SU-DHL-6 (cell line): ENCODE measurements at regions not wholly inside any gene's neighbourhood (a gene's known extent, or its start where the extent isn't known, plus 50 kb on each side); places are given as distances from the start of the nearest gene placed in this dataset.

Source experiments
- H2AFZ ChIP-seq: fragments of 200-600 bp; sonication (generic); 2 replicates; pipeline ENCODE4 v1.6.1; 2014; ENCODE audit warnings: low read depth, mild to moderate bottlenecking, moderate library complexity, mixed read lengths, antibody characterized with exemption, low read length; ENCODE audit not compliant: severe bottlenecking
- H3F3A ChIP-seq: fragments of 200-600 bp; shearing (Covaris generic); 2 replicates; pipeline ENCODE4 v1.6.0; 2016; ENCODE audit warnings: antibody characterized with exemption, mild to moderate bottlenecking; ENCODE audit not compliant: insufficient read depth
- H3K27ac ChIP-seq: fragments of 200-600 bp; sonication (generic); 2 replicates; pipeline ENCODE4 v1.5.1; 2016; ENCODE audit warnings: low read depth, mild to moderate bottlenecking, low read length, moderate library complexity, mixed read lengths
- H3K27me3 ChIP-seq: fragments of 200-600 bp; sonication (generic), shearing (Covaris generic); 2 replicates; pipeline ENCODE4 v1.6.0; 2014; ENCODE audit warnings: mild to moderate bottlenecking, low read length
- H3K36me3 ChIP-seq: fragments of 200-600 bp; sonication (generic); 2 replicates; pipeline ENCODE4 v1.6.1; 2014; ENCODE audit warnings: mild to moderate bottlenecking, low read length, mixed read lengths
- H3K4me2 ChIP-seq: fragments of 300-600, 200-600 bp; shearing (Covaris generic), sonication (generic); 2 replicates; pipeline ENCODE4 v1.6.0; 2014; ENCODE audit warnings: low read length, low read depth, mild to moderate bottlenecking; ENCODE audit not compliant: poor library complexity, severe bottlenecking
- H3K4me3 ChIP-seq: fragments of 200-600 bp; sonication (generic); 2 replicates; pipeline ENCODE4 v1.5.1; 2014; ENCODE audit warnings: antibody characterized with exemption, low read length, mild to moderate bottlenecking, mixed read lengths; ENCODE audit not compliant: insufficient read depth, poor library complexity, severe bottlenecking
- H3K79me2 ChIP-seq: fragments of 200-600 bp; sonication (generic); 2 replicates; pipeline ENCODE4 v1.6.1; 2014; ENCODE audit warnings: mild to moderate bottlenecking, low read length, moderate library complexity; ENCODE audit not compliant: insufficient read depth
- H3K9ac ChIP-seq: fragments of 200-600 bp; sonication (generic); 2 replicates; pipeline ENCODE4 v1.7.0; 2014; ENCODE audit warnings: mild to moderate bottlenecking, low read length
- H3K9me2 ChIP-seq: fragments of 200-600 bp; sonication (generic); replicated peaks from 2 replicates; pipeline ENCODE4 v1.6.1; 2014; ENCODE audit warnings: low read length; ENCODE audit not compliant: insufficient read depth
- H3K9me3 ChIP-seq: fragments of 200-600 bp; sonication (generic); 2 replicates; pipeline ENCODE4 v1.6.1; 2014; ENCODE audit warnings: low read length, mixed read lengths; ENCODE audit not compliant: insufficient read depth
- H4K20me1 ChIP-seq: fragments of 200-600 bp; sonication (generic); 2 replicates; pipeline ENCODE4 v1.6.1; 2014; ENCODE audit warnings: low read depth, mild to moderate bottlenecking, antibody characterized with exemption, low read length, moderate library complexity, mixed read lengths
- CTCF ChIP-seq: fragments of 200-600 bp; sonication (generic); IDR thresholded peaks from one replicate; pipeline ENCODE4 v1.5.1; 2017; ENCODE audit warnings: antibody characterized with exemption, mild to moderate bottlenecking, low read length, moderate library complexity; ENCODE audit not compliant: insufficient read depth, poor library complexity, severe bottlenecking
- EZH2phosphoT487 ChIP-seq: fragments of 200-600 bp; sonication (generic), shearing (Covaris generic); conservative IDR thresholded peaks from 2 replicates; pipeline ENCODE4 v1.6.1; 2018; ENCODE audit warnings: mild to moderate bottlenecking, antibody characterized with exemption, low read length, moderate library complexity, mixed read lengths

DNA sequence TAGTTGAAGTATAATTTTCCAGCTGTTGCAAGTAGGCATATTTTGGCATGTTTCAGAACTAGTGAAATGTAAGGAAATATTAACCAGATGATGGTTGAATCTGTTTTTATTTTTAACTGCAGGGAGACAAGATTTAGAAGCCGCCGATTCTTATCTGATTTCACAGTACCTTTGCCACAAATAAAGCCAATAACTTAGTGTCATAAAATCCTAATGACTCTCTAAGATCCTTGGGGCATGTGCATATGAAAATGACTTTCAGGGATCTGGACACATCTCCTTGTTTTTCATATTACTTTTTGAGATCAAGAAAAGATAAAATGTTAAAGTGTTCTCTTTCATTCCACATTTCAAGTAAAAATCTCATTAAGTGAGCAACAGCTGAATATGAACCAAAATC is 125.8 kb upstream of the CNTLN start:
- H3K27ac ChIP-seq = no peak overlapping the region
- H3K79me2 ChIP-seq = no peaks in the 10 kb centered on the region
- no peaks in the 10 kb centered on the region for H3K36me3 ChIP-seq
- H2AFZ ChIP-seq = no peak overlapping the region
- H3K9me3 ChIP-seq = no peaks in the 10 kb centered on the region
- no peaks in the 10 kb centered on the region for H3K9me2 ChIP-seq
- H3K9ac ChIP-seq = no peak overlapping the region
- no peaks in the 10 kb centered on the region for H4K20me1 ChIP-seq
- no peaks in the 10 kb centered on the region for H3F3A ChIP-seq
- no peak overlapping the region for H3K4me3 ChIP-seq
- TF ChIP-seq CTCF (no peak), EZH2phosphoT487 (no peak)
- no peaks in the 10 kb centered on the region for H3K27me3 ChIP-seq
- no peak overlapping the region for H3K4me2 ChIP-seq

DNA sequence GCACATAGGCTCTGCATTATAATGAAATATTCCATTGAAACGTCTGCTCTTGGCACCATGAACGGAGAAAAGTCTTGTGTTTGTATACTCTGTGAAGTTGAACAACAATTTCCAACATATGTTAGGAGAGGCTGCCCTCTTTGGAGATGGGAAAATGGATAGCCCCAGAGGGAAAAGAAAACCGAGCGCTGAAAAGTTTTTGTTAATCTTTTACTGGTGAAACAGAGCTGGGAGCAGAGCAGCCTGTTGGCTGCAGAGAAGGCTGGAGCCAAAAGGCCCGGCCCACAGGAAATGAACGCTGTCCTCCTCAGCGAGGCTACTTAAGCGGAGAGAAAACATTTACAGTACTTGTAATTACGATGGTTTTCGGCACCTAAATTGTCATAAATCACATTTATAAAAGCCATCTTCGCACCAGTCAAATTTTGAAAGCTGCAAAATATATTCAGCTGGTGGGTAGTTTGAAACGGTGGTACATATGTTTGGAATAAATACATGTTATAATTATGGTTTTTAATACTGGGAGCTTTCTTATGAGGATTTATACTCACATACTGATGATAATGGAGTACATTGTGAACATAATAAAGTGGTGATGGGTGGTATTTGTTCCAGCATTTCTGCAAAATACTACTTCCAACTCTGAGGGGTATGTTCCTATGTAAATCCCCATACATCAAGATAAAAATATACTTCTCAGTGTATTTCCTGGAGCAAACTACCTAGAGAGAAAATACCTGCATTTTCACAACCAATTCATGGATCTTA is 129.6 kb upstream of the CNTLN start:
- TF ChIP-seq CTCF = no peak
- no peak for TF ChIP-seq EZH2phosphoT487
- Histone ChIP-seq H3K79me2 (no peaks in the 10 kb centered on the region), H3K27ac (no peak overlapping the region), H4K20me1 (no peaks in the 10 kb centered on the region), H3K9ac (no peak overlapping the region), H3K27me3 (no peaks in the 10 kb centered on the region), H3K4me2 (no peak overlapping the region), H3K9me3 (no peaks in the 10 kb centered on the region), H3K36me3 (no peaks in the 10 kb centered on the region), H3K9me2 (no peaks in the 10 kb centered on the region), H3F3A (no peaks in the 10 kb centered on the region), H3K4me3 (no peak overlapping the region), H2AFZ (no peak overlapping the region)

DNA sequence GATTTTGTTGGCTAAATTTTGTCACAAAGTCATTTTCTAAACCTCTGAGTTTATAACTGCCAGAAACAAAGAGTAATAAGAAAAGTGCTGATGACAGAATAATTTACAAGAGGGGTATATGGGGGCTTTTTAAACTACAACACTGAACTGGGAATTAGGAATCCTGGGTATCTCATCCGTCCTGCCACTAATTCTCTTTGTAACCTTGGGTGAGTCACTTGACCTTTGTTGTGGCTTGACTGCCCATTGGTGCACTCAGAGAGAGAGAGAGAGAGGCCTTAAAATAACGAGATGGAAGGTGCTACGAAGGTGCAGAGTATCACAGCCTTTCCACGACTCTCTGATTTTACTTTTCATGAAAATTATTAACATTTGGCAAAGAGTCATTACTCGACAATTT is 130.3 kb upstream of the CNTLN start:
- Histone ChIP-seq H3K36me3 (no peaks in the 10 kb centered on the region), H3K9ac (no peak overlapping the region), H3K9me2 (no peaks in the 10 kb centered on the region), H2AFZ (no peak overlapping the region), H3K9me3 (no peaks in the 10 kb centered on the region), H3F3A (no peaks in the 10 kb centered on the region), H3K79me2 (no peaks in the 10 kb centered on the region), H3K27me3 (no peaks in the 10 kb centered on the region), H3K4me2 (no peak overlapping the region), H4K20me1 (no peaks in the 10 kb centered on the region), H3K27ac (no peak overlapping the region), H3K4me3 (no peak overlapping the region)
- TF ChIP-seq EZH2phosphoT487 (no peak), CTCF (no peak)
